Choroid plexus epithelial cell (primary cell): ENCODE measurements at regions not wholly inside any gene's neighbourhood (a gene's known extent, or its start where the extent isn't known, plus 50 kb on each side); places are given as distances from the start of the nearest gene placed in this dataset.

Experiments used
- DNase-seq: peaks from one replicate; pipeline ENCODE4 v3.0.0-alpha.2; 2010; ENCODE audit warnings: low read depth
- H3K4me3 ChIP-seq: 2 replicates; pipeline ENCODE4 v1.5.1; 2011; ENCODE audit warnings: low read depth, mild to moderate bottlenecking, control low read depth, low read length, moderate library complexity
- TF ChIP-seq, protein P1 (sequence below): conservative IDR thresholded peaks from 2 replicates; pipeline ENCODE4 v1.5.1; 2011; ENCODE audit warnings: low read depth, mild to moderate bottlenecking, control low read depth, inconsistent platforms, low read length, moderate library complexity

DNA sequence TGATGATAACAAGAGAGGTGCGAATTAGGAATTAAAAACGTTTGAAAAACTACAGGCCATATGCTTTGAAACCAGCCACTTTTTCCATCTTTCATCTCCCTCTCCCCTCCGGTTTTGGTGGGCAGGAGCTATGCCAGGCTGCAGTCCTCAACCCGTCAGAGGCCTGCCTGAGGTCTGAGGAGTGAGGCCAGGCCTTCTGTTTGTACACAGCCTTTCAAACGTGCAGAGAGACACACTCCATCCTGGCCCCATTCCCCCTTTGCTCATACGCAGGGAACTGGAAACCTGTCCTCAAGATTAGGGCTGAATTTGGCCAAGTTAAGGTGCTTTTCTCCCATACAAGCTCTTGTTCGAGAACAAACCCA, 74.5 kb downstream of the ZIC5 start:
- TF ChIP-seq, protein P1, sequence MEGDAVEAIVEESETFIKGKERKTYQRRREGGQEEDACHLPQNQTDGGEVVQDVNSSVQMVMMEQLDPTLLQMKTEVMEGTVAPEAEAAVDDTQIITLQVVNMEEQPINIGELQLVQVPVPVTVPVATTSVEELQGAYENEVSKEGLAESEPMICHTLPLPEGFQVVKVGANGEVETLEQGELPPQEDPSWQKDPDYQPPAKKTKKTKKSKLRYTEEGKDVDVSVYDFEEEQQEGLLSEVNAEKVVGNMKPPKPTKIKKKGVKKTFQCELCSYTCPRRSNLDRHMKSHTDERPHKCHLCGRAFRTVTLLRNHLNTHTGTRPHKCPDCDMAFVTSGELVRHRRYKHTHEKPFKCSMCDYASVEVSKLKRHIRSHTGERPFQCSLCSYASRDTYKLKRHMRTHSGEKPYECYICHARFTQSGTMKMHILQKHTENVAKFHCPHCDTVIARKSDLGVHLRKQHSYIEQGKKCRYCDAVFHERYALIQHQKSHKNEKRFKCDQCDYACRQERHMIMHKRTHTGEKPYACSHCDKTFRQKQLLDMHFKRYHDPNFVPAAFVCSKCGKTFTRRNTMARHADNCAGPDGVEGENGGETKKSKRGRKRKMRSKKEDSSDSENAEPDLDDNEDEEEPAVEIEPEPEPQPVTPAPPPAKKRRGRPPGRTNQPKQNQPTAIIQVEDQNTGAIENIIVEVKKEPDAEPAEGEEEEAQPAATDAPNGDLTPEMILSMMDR: no peak
- DNase-seq: no peak

DNA sequence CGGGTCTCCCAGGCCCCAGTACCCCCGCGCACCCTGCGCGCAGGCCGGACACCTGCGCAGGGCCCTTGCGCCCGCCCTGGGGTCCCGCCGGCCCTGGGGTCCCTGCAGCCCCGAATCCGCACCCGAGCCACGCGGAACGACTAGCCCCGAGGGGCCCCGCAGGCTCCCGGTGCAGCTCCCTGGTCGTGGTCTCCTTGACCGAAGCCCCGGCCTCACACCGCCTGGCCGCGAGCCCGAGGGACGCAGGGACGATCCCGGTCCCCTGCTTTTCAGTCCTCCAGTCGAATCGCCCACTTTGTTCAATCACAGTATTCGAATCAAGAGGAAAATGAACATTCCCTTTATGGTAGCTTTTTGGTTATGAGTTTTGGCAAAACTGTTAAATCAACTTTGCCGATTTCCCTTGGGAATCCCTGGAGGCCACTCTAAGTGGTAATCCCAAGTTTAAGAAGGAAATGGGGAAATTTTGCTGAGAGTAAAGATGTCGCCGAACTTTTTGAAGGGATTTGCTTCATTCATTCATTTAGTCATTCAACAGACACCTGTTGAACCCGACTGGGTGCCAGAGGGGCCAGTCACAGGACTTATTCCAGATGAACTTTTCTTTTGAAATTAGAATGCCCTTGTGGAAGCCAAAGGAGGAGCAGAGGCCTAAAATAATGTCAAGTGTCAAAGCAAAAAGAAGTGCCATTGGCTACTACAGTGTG, 75.0 kb downstream of the ZIC5 start:
- no peak overlapping the region for H3K4me3 ChIP-seq
- TF ChIP-seq, protein P1: no peak
- DNase-seq: no peak

More for the DNA sequence above, 74.5 kb downstream of the ZIC5 start:
- H3K4me3 ChIP-seq: no peak overlapping the region

DNA sequence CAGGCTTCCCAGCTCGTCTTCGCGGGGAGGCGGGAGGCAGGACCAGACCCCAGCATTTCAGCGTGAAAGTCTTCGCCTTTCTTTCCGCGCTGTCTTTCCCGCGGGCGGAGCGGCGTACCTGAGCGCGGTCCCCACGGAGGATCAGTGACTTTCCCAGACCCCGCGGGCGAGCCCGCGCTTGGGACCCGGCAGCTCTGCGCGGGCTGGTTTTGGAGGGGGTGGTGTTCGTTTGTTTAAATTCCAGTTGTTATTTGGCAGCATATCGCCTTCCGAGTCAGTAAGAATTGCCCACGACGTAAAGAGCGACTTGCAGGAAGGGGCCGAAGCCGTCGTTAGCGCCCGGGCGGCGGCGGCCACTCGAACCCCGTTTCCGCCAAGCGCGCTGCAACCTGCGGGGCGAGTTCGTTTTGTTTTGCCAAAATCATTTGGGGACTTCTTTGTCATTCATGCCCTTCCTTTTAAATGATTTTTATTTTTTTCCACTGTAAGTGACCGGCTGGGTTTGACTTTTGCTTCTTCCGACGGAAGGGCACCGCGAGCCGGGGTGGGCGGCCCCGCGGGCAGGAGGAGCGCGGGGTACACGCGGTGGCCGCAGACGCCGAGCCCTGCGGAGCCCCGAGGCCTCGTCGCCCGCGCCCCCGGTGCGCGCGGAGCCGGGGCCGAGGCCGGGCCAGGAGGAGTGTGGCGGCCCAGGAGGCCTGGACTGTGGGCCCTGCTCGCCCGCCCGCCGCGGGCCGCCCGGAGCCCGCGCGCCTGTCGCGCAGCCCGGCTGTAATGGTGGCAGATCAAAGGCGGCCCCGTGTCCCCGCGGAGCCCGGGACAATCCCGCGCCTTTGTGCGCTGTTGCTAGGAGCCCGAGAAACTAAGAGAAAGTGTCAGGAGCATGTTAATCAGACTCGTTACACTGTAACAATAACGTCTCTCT, 75.9 kb downstream of the ZIC5 start:
- H3K4me3 ChIP-seq: peak overlapping the region; percentile 50
- DNase-seq: no peak
- TF ChIP-seq, protein P1: no peak

GRCh38 chr13:99894840-99895443, 76.6 kb downstream of the ZIC5 start:
- no peak for DNase-seq
- peak overlapping the region; percentile 50 for H3K4me3 ChIP-seq
- TF ChIP-seq, protein P1: no peak

DNA sequence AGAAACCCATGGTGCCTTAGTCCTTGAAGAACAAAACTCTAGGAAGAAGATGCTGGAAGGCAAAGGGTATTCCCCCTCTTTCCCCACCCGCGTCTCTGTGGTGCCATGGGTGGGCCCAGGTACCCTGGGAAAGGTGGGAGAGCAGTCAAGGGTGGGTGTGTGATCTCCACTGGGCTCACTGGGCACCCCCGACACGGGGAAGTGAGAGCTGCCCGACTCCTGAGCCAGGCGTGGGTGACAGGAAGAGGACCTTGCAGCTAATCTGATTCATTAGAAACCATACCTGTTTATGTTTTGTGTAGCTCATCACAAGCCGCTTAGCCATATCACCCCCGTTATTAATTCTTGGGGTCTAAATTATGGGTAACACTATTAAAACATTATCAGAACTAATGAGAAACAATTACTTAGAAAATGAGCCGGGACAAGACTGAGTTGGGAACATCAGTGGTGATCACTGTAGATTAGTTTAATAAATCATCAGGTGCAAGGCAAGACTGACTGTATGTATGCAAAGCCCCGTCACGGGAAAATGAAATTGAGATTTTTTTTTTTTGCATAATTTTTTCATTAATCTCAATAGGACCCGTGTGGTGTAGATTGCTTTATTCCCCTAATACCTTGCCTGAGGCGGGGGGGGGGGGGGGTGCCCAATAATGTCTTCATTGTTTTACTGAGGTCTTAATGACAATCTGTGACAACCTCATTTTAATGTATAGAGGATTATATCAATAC, 77.3 kb downstream of the ZIC5 start:
- TF ChIP-seq, protein P1: no peak
- H3K4me3 ChIP-seq: no peak overlapping the region
- DNase-seq: no peak

DNA sequence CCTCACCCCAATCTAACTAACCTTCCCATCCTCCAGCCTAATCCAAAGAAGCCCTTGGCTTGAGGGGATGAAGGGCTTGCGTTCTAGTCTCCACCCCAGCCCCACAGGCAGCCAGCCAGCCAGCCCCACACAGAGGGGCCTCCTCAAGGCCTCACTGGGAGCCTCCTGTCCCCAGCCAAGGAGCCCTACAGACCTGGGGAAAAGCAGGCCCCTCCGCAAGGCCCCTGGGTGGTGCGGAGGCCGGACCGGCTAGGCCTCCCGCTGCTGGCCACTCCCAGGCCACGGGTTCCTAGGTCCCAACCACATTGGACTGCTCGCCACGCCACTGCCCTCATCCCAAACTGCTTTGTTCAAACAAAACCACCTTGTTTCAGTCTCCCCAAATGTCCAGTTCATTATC, 78.0 kb downstream of the ZIC5 start:
- no peak overlapping the region for H3K4me3 ChIP-seq
- no peak for DNase-seq
- TF ChIP-seq, protein P1: no peak
